Left kidney (tissue), 1 donor: ENCODE measurements at regions not wholly inside any gene's neighbourhood (a gene's known extent, or its start where the extent isn't known, plus 50 kb on each side); places are given as distances from the start of the nearest gene placed in this dataset.
A peak's percentile ranks its signal among the peaks of the same experiment; 100 is the strongest.
"Not testable (repeated sequence)": the region's sequence is repeated elsewhere in the genome, so short reads cannot be mapped to it uniquely, and the experiment has no call there.

Experiments used
- DNase-seq: peaks from one replicate; pipeline ENCODE4 v3.0.0-alpha.2; 2013

GRCh38 chr5:177941386-177941785, 54.7 kb downstream of the PROP1 start:
- not testable (repeated sequence) for DNase-seq

DNA sequence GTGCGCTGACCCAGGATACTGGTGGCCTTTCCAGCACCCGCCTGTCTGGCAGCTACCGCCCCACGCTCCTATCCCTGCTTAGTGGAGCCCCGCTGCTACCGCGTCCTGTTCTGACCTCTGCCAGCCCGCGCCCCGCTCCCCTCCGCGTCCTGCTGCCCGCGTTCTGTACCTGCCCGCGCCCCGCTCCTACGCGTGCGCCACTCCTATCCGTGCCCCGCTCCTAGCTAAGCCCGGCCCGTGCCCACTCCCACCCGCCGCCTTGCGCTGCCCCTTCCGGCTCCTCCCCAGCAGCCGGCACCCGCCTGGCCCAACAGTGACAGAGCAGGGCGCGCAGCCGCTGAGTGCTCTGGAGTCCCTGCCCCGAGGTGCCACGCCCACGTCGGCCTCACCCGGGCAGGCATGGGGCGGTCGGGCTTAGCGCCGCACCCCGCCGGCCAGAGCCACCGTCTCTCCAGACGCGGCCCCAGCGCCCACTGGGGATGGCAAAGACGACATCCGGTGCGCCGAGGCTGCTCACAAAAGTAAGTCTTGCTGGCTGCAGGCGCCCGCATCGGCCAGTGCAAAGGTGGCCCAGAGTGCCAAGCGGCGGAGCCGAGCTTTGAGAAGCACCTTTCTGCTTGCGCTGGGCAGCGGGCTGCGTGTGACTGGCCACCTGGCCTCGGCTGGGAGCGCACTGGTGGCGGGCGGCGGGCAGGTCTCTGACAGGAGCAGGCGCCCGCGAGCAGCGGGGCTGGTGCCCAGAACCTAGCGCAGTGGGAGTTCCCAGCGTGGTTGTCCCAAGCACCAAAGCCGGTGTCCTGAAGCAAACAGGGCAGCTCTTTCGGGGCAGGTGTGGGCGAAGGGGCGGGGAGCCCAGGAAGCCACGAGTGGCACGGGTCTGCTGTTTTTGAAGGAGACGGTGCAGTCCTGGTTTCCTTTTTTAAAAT, 56.5 kb downstream of the PROP1 start:
- DNase-seq, result not testable (repeated sequence)

DNA sequence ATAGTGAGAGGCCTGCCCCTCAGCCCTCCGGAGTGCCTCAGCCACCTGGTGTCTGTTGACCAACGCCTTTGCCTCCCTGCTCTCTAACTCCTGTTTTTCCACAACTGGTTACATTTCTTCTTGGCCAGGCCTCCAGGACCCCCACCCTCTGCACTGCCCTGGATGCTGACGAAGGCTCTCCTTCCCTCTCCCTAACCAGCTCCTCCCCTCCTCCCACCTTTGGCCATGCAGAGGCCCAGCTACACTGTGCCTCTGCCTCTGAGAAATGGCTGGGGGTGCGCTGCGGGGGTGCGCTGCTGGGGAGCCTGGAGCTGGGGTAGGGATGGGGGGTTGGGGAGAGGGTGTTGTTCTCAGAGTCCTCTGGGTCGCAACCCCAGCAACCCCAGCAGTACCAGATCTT, 57.3 kb downstream of the PROP1 start:
- not testable (repeated sequence) for DNase-seq

DNA sequence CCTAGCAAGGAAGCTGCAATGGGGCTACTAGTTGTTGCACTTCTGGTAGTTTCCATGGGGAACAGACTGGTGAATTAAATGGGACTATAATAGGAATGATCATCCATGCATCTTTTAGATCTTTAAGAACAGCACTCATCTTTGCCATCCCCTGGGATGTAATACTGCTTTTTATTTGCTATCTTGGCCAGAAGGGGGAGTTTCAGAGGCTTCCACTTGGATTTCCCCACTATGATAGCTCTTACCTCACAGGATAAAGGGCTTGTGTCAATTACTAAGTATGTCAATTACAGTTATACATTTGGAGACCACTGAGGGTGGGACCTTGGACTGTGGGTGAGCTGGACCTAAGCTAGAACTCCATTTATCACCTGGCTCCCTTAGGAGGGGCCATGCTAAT, 61.8 kb downstream of the PROP1 start:
- DNase-seq, result not testable (repeated sequence)

DNA sequence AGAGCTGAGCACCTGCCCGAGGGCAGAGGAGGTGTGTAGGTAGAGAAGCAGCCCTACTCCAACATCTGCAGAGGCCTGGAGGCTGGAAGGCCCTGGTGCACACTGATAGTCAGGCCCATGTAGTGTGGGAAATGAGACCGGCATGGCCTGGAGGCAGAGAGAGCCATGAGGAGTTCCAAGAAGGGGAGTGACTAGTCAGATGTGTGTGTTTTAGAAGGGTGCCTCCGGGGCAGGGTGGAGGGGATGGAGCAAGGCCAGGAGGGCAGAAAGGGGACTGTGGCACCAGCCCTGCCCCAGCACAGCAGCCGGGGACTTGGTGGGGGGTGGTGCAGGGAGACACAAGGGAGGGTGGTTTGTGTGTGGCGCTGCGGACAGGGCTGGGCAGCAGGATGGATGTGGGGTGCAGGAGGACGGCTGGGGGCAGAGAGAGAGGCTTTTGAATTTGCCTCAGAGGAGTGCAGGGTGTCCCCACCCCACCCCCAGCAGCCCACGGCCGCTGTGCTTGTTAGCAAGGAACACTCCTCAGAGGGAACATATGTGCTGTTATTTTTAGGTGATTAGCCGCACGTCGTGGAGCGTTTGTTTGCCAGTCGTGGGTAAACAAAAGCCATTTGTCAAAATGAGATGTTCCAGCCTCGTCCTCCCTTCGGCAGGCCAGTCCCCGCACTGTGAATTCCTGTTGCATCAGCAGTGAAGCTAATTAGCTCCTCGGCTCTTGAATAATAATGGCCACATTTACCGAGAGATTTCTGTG, 65.6 kb downstream of the PROP1 start:
- DNase-seq, result not testable (repeated sequence)

- DNase-seq, result not testable (repeated sequence)
Measured at GRCh38 chr5:177929618-177930017, 66.4 kb downstream of the PROP1 start.

GRCh38 chr5:177927500-177927899, 68.5 kb downstream of the PROP1 start:
- not testable (repeated sequence) for DNase-seq

DNA sequence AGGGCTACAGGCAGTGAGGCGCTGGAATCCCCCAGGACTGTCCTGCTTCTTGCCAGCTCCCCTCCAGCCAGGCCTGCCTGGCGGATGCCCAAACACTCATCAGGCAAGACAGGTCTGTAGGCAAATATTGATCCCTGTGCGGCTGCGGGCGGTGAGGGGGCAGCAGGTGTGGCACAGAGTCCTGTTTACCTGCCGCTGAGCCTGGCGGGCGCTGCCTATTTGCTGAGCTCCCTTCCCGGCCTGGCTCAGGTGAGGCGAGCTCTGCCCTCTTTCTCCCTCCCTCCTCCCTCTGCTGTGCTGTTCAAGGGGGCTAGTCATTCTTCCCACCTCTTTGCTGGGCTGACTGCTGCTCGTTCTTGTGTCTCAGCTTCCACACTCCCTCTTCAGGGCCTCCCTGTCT, 71.5 kb downstream of the PROP1 start:
- not testable (repeated sequence) for DNase-seq

- not testable (repeated sequence) for DNase-seq
Measured at GRCh38 chr5:177923837-177924236, 72.2 kb downstream of the PROP1 start.

DNA sequence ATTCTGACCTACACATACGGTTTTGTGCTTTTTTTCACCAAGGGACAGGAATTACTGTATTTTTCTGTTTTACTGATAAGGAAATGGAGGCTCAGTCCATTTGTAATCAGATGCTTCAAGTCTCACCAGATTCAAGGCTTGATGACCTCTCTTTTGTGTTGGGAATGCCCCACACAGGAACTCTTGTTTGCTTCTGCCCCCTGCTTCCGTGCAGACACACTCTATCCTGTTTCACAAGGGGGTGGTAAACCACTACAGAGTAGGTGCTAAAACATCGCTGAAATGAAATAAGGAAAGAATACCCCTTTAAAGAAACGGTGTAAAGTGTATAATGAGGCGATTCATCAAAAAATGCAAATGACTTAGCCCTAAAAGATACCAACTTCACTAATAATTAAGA, 72.9 kb downstream of the PROP1 start:
- not testable (repeated sequence) for DNase-seq

DNA sequence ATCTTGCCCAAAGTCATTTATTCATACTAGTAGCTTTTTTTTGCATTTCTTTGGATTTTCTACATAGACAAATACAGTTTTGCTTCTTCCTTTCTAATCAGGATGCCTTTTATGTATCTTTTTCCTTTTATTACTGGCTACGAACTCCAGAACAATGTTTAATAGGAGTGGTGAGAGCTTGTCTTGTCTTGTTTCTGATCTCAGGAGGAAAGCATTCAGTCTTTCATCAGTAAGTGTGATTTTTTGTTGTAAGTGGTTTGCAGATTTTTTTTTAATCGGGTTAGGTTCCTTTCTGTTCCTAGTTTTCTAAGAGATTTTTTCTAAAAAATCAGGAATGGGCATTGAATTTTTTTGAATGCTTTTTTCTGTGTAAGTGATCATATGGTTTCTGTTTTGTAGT, 86.8 kb downstream of the PROP1 start:
- not testable (repeated sequence) for DNase-seq

DNA sequence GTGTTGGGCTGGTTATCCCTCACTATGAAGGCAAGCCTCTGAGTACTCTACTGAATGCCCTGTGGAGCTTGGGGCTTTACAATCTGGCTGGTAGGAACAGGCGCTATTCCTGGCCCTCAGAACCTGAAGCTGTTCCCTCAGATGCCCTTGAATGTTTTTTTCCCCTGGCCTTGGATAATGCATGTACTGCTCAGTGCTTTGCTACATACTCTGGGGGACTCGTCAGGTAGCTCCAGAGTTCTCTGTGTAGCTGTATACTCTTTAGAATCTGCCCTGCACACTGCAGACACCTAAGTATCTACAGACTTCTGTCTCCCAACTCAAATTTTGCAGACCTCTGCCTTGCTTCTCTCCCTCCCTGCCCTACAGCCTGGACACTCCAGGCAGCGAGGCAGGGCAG, 93.2 kb downstream of the PROP1 start:
- DNase-seq, result not testable (repeated sequence)

GRCh38 chr5:177900066-177900465, 96.0 kb downstream of the PROP1 start:
- DNase-seq, result not testable (repeated sequence)

DNA sequence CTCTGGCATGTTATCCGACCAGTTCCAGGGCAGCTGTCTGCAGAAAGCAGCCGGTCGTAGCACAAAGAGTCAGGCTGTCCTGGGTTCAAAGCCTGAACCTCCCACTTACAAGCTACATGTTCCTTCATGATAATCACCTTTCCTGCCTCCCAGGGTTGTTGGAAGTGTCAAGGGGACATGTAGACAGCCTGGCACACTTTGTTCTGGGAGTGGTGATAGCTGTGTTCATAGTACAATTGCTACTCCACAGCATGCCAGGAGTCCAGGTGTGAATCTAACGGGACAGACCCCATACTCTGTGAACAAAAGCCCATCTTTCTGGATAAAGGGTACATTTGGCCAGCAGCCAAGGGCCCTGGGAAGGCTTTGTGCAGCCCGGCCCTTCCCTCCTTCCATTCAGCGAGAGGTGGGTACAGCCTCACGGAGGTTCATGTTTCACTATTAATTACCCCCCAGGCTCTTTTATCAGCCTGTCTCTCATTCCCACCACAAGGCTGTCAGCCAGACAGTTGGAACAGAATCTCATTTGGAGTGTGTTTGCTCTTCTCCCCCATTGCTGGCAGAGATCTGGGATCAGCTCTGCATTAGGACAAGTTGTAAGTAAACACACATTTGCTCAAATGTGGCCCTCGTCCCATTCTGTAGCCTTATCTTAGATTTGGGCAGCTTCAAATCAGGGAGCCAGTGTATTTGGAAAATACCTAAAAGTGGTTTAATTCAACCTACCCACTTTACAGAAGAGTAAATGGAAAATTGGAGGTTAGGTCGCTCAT, 101.2 kb downstream of the PROP1 start:
- not testable (repeated sequence) for DNase-seq

- not testable (repeated sequence) for DNase-seq
Measured at GRCh38 chr5:177892357-177892665, 103.7 kb downstream of the PROP1 start.

GRCh38 chr5:177891547-177892356, 104.3 kb downstream of the PROP1 start:
- not testable (repeated sequence) for DNase-seq

- DNase-seq, result not testable (repeated sequence)
Measured at GRCh38 chr5:177883295-177883694, 100.6 kb upstream of the FAM153A start.

- not testable (repeated sequence) for DNase-seq
Measured at GRCh38 chr5:177875900-177876238, 93.2 kb upstream of the FAM153A start.

- DNase-seq, result peak; percentile 10
Measured at GRCh38 chr5:177875013-177875899, 92.6 kb upstream of the FAM153A start.

DNA sequence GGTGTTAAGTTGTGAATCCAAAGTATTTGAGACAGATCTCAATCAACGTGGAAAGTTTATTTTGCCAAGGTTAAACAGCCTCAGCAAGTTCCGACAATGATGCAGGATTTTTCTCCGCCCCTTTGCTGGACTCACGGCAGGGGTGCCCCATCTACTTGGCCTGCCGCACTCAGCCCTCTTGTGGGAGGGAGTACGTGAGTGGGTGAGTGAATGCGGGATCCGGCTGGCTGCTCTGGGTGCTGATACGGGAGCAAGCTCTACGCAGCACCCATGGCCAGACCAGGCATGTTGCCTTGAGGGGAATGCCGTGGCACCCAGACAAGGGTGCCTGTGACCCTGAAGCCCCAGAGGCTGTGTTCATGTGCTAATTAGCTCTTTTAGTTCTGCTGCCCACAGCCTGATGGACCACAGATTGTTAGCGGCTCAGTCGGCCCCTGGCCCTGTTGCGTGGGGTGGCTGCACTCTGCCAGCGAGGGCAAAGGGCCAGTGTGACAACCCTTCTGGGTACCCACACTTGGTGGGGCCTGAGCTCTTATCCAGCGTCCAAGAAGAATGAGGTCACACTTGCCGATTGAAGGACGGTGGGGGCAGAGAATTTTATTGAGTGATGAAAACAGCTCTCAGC, 81.2 kb upstream of the FAM153A start:
- DNase-seq, result not testable (repeated sequence)
